D721Med (cell line): ENCODE measurements at regions not wholly inside any gene's neighbourhood (a gene's known extent, or its start where the extent isn't known, plus 50 kb on each side); places are given as distances from the start of the nearest gene placed in this dataset.

Experiments used
- DNase-seq: peaks from one replicate; pipeline ENCODE4 v3.0.0; 2011; ENCODE audit warnings: low spot score; ENCODE audit not compliant: insufficient read length
- FAIRE-seq: peaks from 2 replicates; lab custom pipeline; 2011; peaks lifted over from hg19 to GRCh38; lab: Jason Lieb, UNC
- CTCF ChIP-seq: IDR thresholded peaks from 2 replicates; pipeline ENCODE4 v1.5.1; 2012; ENCODE audit warnings: mild to moderate bottlenecking, control low read depth; ENCODE audit not compliant: insufficient read depth; ENCODE audit errors: missing control alignments

- DNase-seq = no peak
- FAIRE-seq = no peak
- TF ChIP-seq CTCF = no peak
Measured at GRCh38 chr2:144237108-144237507, 282.8 kb downstream of the ZEB2 start.

DNA sequence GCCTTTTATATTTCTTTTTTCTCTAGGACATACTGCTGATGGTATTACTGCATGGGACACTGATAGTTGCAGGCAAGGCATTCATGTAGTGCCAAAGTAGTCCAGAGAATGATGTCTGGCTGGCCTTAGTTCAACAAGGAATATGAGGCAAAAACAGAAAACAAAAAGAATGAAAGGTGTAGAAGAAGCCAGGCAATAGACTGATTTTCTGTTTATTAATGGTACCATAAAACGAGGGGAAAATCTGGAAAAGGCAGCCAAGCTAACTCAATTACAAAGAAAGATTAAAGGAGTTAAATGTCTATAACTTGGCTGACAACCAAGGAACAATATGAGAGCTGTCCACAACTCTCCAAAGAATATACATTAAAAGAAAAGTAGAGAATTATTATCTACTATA is 284.9 kb downstream of the ZEB2 start:
- no peak for FAIRE-seq
- no peak for TF ChIP-seq CTCF
- no peak for DNase-seq

DNA sequence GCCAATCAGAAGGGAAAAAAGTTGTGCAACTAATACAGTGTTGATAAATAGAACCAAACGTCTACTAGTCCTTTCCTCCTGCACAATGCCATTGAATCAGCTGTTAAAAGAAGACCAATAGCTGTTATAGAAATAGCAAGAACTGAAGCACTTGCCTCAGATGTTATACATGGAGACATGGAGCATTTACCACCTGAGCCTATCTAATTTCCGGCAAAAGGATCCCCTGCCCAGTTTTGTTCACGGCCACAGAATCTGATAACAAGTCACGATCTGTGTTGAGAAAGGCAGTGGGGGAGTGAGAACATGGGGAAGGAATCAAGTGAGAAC is 285.4 kb downstream of the ZEB2 start:
- no peak for DNase-seq
- TF ChIP-seq CTCF = no peak
- no peak for FAIRE-seq

DNA sequence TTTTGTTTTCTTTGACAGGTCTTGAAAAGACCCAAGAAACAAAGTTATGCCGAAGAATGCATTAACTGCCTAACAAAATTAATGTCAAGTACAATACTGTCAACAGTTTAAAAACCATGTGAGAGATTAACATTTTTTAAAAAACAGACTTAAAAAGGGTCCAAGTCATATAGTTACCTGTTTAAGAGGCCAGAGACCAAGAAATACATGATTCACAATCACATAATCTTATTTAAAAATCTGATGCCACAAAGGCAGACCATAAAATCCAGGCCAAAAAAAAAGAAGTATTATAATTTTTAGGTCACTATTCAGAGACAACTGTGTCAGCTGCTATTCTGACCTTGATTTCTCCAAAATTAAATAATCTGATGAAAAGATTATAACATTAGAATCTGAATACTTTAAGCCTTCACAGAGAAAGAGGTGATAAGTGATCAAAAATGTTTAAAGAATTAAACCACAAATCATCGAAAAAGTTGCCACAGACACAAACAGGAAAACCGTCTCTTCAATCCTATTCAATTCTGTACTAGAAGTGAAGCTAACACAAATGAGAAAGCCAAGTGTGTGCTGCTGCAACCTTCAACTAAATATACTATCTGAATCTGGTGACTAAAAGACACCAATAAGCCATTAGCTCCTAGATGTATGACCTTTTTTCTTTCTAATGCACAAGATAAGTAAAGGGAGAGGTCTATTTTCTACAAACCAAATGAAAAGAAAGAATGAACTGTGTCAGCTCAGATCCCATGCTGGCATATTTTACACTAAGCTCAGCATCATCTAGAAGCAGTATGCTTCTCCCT is 286.0 kb downstream of the ZEB2 start:
- no peak for TF ChIP-seq CTCF
- no peak for FAIRE-seq
- DNase-seq = no peak

- TF ChIP-seq CTCF = no peak
- FAIRE-seq = no peak
Measured at GRCh38 chr2:144233317-144233716, 286.6 kb downstream of the ZEB2 start.

DNA sequence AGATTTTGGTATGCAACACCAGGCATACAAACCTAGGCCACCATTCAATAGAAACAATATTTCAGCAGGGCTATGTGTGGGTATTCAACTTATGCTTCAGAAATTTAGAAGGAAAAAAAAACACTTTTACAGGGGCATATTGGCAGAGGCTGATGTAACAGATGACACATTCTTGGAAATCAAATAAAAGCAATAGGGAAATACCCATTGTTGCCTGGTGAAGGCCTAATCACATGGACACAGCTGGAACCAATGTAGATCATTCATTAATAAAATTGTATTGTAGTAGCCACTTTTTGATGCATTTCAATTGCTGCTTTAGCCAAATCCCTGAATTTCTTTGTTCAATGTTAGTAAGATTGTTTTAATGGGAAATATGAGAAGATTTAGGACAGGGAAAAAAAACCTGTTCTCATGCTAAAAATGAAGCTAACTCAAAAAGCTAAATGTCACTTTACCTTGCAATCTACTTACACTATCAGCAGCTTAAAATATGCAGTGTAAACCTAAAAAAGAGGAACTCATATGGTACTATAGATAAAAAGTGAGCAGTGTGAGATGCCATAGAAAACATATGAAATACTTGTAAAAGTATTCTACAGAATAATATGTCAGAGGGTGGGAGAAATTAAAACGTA is 289.4 kb downstream of the ZEB2 start:
- DNase-seq (no peak), FAIRE-seq (peak; percentile 29)
- TF ChIP-seq CTCF = no peak

More at GRCh38 chr2:144233317-144233716, 286.6 kb downstream of the ZEB2 start:
- DNase-seq = no peak

GRCh38 chr2:144230033-144230432 is 289.9 kb downstream of the ZEB2 start:
- TF ChIP-seq CTCF = no peak
- FAIRE-seq = no peak
- DNase-seq = no peak
